HL-60 (cell line): ENCODE measurements at regions not wholly inside any gene's neighbourhood (a gene's known extent, or its start where the extent isn't known, plus 50 kb on each side); places are given as distances from the start of the nearest gene placed in this dataset.

Experiments
- DNase-seq, 2 experiments: peaks; one replicate each; pipeline ENCODE4 v3.0.0-alpha.2; 2010 to 2020; ENCODE audit warnings: low read depth in 1 of 2, low spot score in 1 of 2
- H3K27ac ChIP-seq: fragments of 250-450 bp; sonication (Bioruptor Pico); replicated peaks from 2 replicates; pipeline ENCODE4 v1.5.1; 2020; ENCODE audit warnings: mild to moderate bottlenecking, moderate library complexity
- H3K27me3 ChIP-seq: fragments of 250-450 bp; sonication (Bioruptor Pico); 2 replicates; pipeline ENCODE4 v1.5.1; 2021; ENCODE audit warnings: mild to moderate bottlenecking, moderate library complexity; ENCODE audit not compliant: insufficient read depth, poor library complexity, severe bottlenecking
- H3K4me3 ChIP-seq: replicated peaks from 2 replicates; pipeline ENCODE4 v1.5.1; 2011; ENCODE audit warnings: mild to moderate bottlenecking, control low read depth, low read length; ENCODE audit not compliant: insufficient read depth
- GABPA ChIP-seq: IDR thresholded peaks from 2 replicates; pipeline ENCODE4 v1.6.1; 2012; ENCODE audit warnings: low read depth
- POLR2AphosphoS5 ChIP-seq: IDR thresholded peaks from 2 replicates; pipeline ENCODE4 v1.6.1; 2012; ENCODE audit warnings: low read depth
- SPI1 ChIP-seq: IDR thresholded peaks from 2 replicates; pipeline ENCODE4 v1.6.1; 2012; ENCODE audit warnings: low read depth, mild to moderate bottlenecking, borderline replicate concordance
- TF ChIP-seq, protein P1 (sequence below): IDR thresholded peaks from one replicate; pipeline ENCODE4 v1.5.1; 2011; ENCODE audit warnings: low read length, control low read depth, inconsistent platforms; ENCODE audit not compliant: insufficient read depth
- TF ChIP-seq, protein P2 (sequence below): IDR thresholded peaks from 2 replicates; pipeline ENCODE4 v1.6.1; 2012; ENCODE audit warnings: low read depth; ENCODE audit not compliant: insufficient replicate concordance

DNA sequence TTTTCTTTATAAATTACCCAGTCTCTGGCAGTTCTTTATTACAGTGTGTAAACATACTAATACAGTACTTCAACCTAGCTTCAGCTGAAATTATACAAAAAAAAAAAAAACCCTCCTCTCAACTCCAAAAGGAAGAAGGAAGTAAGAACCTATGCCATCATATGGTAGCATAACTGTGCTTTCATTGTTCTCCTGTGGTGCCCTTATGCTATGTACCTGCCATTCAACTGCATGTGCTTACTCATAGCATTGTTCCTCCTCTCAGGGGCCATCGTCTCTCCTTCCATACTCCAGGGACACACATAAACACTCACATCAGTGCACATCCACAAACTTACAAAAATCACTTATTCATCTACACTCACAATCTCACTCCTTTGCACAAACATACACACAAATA is 470.1 kb upstream of the HS3ST1 start:
- H3K27me3 ChIP-seq: no peaks in the 10 kb centered on the region
- H3K27ac ChIP-seq: no peak overlapping the region
- DNase-seq: no peak
- no peak overlapping the region for H3K4me3 ChIP-seq
- TF ChIP-seq, protein P1, sequence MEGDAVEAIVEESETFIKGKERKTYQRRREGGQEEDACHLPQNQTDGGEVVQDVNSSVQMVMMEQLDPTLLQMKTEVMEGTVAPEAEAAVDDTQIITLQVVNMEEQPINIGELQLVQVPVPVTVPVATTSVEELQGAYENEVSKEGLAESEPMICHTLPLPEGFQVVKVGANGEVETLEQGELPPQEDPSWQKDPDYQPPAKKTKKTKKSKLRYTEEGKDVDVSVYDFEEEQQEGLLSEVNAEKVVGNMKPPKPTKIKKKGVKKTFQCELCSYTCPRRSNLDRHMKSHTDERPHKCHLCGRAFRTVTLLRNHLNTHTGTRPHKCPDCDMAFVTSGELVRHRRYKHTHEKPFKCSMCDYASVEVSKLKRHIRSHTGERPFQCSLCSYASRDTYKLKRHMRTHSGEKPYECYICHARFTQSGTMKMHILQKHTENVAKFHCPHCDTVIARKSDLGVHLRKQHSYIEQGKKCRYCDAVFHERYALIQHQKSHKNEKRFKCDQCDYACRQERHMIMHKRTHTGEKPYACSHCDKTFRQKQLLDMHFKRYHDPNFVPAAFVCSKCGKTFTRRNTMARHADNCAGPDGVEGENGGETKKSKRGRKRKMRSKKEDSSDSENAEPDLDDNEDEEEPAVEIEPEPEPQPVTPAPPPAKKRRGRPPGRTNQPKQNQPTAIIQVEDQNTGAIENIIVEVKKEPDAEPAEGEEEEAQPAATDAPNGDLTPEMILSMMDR: no peak
- TF ChIP-seq, protein P2, sequence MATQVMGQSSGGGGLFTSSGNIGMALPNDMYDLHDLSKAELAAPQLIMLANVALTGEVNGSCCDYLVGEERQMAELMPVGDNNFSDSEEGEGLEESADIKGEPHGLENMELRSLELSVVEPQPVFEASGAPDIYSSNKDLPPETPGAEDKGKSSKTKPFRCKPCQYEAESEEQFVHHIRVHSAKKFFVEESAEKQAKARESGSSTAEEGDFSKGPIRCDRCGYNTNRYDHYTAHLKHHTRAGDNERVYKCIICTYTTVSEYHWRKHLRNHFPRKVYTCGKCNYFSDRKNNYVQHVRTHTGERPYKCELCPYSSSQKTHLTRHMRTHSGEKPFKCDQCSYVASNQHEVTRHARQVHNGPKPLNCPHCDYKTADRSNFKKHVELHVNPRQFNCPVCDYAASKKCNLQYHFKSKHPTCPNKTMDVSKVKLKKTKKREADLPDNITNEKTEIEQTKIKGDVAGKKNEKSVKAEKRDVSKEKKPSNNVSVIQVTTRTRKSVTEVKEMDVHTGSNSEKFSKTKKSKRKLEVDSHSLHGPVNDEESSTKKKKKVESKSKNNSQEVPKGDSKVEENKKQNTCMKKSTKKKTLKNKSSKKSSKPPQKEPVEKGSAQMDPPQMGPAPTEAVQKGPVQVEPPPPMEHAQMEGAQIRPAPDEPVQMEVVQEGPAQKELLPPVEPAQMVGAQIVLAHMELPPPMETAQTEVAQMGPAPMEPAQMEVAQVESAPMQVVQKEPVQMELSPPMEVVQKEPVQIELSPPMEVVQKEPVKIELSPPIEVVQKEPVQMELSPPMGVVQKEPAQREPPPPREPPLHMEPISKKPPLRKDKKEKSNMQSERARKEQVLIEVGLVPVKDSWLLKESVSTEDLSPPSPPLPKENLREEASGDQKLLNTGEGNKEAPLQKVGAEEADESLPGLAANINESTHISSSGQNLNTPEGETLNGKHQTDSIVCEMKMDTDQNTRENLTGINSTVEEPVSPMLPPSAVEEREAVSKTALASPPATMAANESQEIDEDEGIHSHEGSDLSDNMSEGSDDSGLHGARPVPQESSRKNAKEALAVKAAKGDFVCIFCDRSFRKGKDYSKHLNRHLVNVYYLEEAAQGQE: no peak
- TF ChIP-seq GABPA (no peak), POLR2AphosphoS5 (no peak), SPI1 (no peak)

DNA sequence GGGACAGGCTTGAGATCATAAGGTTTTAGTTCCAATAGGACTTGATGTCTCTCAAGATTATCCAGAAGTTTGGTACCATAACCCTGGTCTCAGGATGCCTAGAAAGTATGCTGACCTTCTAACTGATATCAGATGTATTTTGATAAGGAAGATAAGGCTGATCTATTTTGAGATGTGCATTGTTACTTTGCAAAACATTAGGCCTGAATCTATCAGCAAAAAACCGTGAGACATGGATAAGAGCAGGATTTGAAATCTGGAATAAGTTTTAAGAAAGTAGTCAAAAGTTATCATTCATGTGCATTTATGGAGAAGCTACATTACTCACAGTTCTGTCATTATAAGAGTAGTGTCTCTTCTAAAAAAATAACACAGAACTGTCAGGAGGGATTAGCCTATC is 467.1 kb upstream of the HS3ST1 start:
- no peak for DNase-seq
- no peak overlapping the region for H3K4me3 ChIP-seq
- no peak for TF ChIP-seq GABPA
- TF ChIP-seq, protein P2: no peak
- TF ChIP-seq SPI1: no peak
- TF ChIP-seq, protein P1: no peak
- TF ChIP-seq POLR2AphosphoS5: no peak
- no peak overlapping the region for H3K27ac ChIP-seq
- H3K27me3 ChIP-seq: no peaks in the 10 kb centered on the region

DNA sequence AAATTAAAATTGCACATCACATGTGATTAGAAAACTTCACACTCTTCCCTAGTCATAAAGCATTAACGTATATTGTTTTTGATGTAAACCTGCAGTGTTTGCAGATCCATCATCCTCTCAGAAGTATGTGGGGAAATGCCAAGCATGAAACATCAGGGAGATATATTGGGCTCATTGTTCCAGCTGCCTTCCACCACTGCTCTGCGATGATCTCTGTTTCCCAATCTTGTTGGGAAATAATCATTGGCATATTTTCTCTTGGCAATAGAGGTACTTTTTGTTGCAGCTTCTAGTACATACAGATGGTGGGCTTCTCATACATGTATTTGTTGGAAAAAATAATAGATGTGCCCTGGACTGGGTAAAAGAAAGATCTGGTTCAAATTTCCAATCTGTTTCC is 466.3 kb upstream of the HS3ST1 start:
- TF ChIP-seq, protein P2: no peak
- no peak for TF ChIP-seq POLR2AphosphoS5

DNA sequence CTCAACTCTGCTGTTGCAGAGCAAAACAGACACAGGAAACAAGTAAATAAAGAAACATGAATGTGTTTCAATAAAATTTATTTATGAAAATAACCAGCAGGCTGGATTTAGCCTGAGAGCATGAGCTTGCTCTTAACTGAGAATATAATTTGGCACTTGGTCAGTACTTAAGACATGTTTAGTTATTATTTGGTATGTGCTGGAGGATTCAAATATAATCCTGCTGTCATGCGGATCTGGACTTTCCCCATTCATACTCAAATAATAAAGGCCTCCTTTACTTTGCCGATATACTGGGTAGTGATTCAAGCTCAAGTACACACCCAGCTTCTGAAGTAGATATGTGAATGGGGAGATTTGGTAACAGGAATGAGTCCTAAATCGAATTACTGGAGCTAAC is 465.5 kb upstream of the HS3ST1 start:
- DNase-seq: no peak
- no peak overlapping the region for H3K4me3 ChIP-seq
- TF ChIP-seq GABPA: no peak
- TF ChIP-seq, protein P2: no peak
- TF ChIP-seq, protein P1: no peak
- TF ChIP-seq POLR2AphosphoS5: no peak
- TF ChIP-seq SPI1: no peak

More for the DNA sequence above, 466.3 kb upstream of the HS3ST1 start:
- no peak for DNase-seq
- Histone ChIP-seq H3K4me3 (no peak overlapping the region), H3K27me3 (no peaks in the 10 kb centered on the region), H3K27ac (no peak overlapping the region)

More for the DNA sequence above, 465.5 kb upstream of the HS3ST1 start:
- Histone ChIP-seq H3K27me3 (no peaks in the 10 kb centered on the region), H3K27ac (no peak overlapping the region)
